Large intestine (tissue), 3 donors: ENCODE measurements at regions not wholly inside any gene's neighbourhood (a gene's known extent, or its start where the extent isn't known, plus 50 kb on each side); places are given as distances from the start of the nearest gene placed in this dataset.

Experiments
- DNase-seq, 2 donors: peaks; one replicate each; pipeline versions ENCODE4 v3.0.0 to v3.0.0-alpha.2; 2013
- H3K27ac ChIP-seq: one replicate; pipeline ENCODE4 v1.5.1; 2013; ENCODE audit warnings: low read length
- H3K27me3 ChIP-seq: 2 replicates; pipeline ENCODE4 v1.6.1; 2013; ENCODE audit warnings: low read length; ENCODE audit not compliant: control insufficient read depth, insufficient read depth
- H3K36me3 ChIP-seq: 2 replicates; pipeline ENCODE4 v1.6.1; 2013; ENCODE audit warnings: low read length; ENCODE audit not compliant: control insufficient read depth, insufficient read depth
- H3K4me1 ChIP-seq: one replicate; pipeline ENCODE4 v1.6.1; 2013; ENCODE audit warnings: low read length; ENCODE audit not compliant: control insufficient read depth, insufficient read depth
- H3K4me3 ChIP-seq: one replicate; pipeline ENCODE4 v1.5.1; 2013; ENCODE audit warnings: low read length
- H3K9me3 ChIP-seq: one replicate; pipeline ENCODE4 v1.6.1; 2013; ENCODE audit warnings: mild to moderate bottlenecking, low read depth, low read length, moderate library complexity; ENCODE audit not compliant: control insufficient read depth
- WGBS: methylation state at CpG from one replicate; pipeline ENCODE4 v1.1.5; 2013; ENCODE audit warnings: low lambda C conversion rate; ENCODE audit not compliant: insufficient coverage; 5-methylcytosine and 5-hydroxymethylcytosine counted together

DNA sequence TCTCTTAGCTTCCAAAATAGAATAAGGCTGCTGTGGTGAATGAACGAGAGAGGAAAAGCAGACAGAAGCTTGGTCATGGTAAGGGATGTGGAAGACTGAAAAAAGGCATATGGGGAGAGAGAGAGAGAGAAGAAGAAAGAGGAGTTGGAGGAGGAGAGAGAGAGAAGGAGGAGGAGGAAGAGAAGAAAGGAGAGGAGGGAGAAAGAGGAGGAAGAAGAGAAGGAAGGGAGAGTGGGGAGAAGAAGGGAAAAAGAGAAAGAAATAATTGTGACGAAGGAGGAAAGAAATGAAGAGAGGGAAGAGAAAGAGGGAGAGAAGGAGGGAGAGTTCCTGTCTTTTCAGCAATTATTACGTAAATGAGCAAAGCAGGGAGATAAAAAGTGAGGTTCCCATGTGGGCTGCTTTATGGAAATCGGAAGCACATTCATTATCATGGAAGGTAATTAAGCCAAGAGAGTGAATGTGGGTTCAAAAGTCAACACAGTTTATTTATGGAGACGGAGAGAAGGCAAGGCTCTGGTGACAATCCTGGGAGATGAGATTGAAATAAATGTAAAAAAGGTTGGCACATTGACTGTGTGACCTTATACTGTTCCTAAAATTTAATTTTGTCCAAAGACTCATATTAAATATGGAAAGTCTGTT lies 611.2 kb downstream of the KIF4B start:
- WGBS = 68% methylated on average over 4 of the region's 5 CpGs
- Histone ChIP-seq H3K4me3 (no peak overlapping the region), H3K4me1 (no peaks in the 10 kb centered on the region), H3K27me3 (no peaks in the 10 kb centered on the region), H3K9me3 (no peaks in the 10 kb centered on the region), H3K27ac (no peak overlapping the region), H3K36me3 (no peaks in the 10 kb centered on the region)
- no peak for DNase-seq

DNA sequence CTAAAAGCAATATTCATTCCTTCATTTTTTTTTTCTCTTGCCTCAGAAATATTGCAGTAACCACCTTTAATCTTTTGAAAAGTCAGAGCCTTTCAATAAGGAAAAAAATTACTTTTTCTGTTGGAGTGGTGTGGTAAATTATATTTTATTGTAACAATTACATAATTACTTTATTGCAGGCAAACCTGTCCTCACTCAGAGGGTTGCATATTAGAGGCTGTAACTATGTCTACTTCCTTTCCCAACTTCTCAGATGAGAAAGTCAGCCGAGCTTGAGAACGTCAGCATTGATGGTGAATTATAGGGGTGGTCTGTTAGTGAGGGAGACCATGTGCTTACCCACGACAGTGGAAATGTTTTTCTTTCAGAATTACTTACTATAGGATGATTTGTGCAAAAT lies 611.8 kb downstream of the KIF4B start:
- 40% methylated on average over 1 of the region's 3 CpGs for WGBS
- H3K4me3 ChIP-seq = no peak overlapping the region
- H3K9me3 ChIP-seq = no peaks in the 10 kb centered on the region
- DNase-seq = no peak
- no peak overlapping the region for H3K27ac ChIP-seq
- H3K4me1 ChIP-seq = no peaks in the 10 kb centered on the region
- no peaks in the 10 kb centered on the region for H3K36me3 ChIP-seq
- no peaks in the 10 kb centered on the region for H3K27me3 ChIP-seq

DNA sequence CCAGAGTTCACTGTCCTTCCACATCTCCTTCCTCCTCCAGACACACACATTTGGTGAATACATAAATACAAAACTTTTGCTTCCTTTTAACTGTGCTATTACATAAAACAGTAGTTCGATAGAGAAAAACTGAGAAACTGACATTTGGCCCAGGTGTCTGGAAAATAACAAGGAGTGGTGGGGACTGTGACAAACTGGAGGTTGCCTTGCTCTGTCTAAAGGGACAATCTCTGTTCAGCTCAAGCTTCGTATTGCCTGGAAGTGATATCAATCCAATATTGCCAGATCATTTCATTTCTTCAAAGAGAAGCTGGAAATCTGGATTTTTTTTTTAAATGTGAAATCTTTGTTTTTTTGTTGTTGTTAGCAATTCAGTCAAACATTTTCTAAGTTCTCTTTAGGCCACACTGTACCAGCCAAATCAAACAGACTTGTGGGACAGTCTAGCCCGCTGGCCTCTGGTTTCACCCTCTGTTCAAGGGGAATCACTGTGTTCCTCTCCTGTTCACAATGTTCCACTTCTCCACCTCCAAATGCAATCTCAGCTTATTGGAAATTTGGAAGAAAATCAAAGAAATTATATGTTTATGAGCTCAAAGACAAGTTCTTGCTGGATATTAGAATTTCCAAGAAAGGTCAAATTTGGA lies 612.5 kb downstream of the KIF4B start:
- Histone ChIP-seq H3K27me3 (no peaks in the 10 kb centered on the region), H3K9me3 (no peaks in the 10 kb centered on the region), H3K27ac (no peak overlapping the region), H3K4me3 (no peak overlapping the region), H3K36me3 (no peaks in the 10 kb centered on the region), H3K4me1 (no peaks in the 10 kb centered on the region)
- WGBS = 60% methylated on average over 2 of the region's 3 CpGs
- DNase-seq = no peak

DNA sequence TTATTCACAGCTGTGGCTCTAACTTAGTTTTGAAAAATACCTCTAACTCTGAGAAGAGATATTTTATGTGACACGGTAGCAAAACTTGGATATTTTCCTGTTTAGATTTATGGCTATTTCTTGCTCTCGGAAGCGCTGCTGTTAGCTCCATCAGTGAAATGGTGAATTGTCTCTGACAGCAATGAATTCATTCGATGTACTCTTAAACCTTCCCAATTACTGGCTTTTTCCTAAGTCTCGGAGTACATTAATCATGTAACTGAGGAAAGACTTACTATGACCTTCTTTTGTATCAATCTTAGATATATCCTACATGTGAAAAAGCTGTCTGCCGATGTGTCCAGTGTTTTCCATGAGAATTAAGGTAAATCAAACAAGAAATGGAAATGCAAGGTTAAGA lies 613.0 kb downstream of the KIF4B start:
- Histone ChIP-seq H3K9me3 (no peaks in the 10 kb centered on the region), H3K27ac (no peak overlapping the region), H3K36me3 (no peaks in the 10 kb centered on the region), H3K27me3 (no peaks in the 10 kb centered on the region), H3K4me1 (no peaks in the 10 kb centered on the region), H3K4me3 (no peak overlapping the region)
- 83% methylated on average over 5 of the region's 6 CpGs for WGBS
- DNase-seq = no peak

DNA sequence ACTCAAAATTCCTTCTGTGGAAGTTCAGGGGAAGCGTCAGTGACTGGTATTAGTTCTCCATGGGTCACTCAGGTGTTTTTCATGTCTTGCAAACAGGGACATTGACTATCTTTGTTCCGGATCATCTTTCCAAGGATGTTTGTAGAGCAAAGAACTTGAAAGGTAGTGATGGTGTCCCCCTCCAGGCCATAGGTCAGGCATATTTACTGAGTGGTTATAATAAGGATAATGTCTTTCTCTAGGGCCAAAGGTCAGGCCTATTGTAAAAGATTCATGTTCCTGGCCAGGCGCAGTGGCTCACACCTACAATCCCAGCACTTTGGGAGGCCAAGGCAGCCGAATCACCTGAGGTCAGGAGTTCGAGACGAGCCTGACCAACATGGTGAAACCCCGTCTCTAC lies 614.8 kb downstream of the KIF4B start:
- H3K4me1 ChIP-seq = no peaks in the 10 kb centered on the region
- no peak overlapping the region for H3K27ac ChIP-seq
- H3K36me3 ChIP-seq = no peaks in the 10 kb centered on the region
- no peaks in the 10 kb centered on the region for H3K27me3 ChIP-seq
- WGBS = no CpG with 5 or more reads among the region's 7 CpGs
- no peak overlapping the region for H3K4me3 ChIP-seq
- no peaks in the 10 kb centered on the region for H3K9me3 ChIP-seq
- no peak for DNase-seq

DNA sequence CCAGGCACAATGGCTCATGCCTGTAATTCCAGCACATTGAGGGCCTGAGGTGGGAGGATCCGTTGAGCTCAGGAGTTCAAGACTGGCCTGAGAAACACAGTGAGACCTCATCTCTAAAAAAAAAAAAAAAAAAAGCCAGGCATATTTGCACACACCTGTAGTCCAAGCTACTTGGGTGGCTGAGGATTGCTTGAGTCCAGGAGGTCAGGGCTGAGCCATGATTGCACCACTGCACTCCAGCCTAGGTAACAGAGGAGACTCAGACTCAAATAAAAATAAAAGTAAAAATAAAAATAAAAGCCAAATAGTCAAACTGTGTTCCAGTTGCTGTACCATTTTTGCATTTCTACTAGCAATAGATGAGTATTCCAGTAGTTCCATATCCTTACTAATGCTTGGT lies 616.0 kb downstream of the KIF4B start:
- no peaks in the 10 kb centered on the region for H3K4me1 ChIP-seq
- no peak overlapping the region for H3K27ac ChIP-seq
- H3K36me3 ChIP-seq = no peaks in the 10 kb centered on the region
- H3K27me3 ChIP-seq = no peaks in the 10 kb centered on the region
- DNase-seq = no peak
- H3K9me3 ChIP-seq = no peaks in the 10 kb centered on the region
- no peak overlapping the region for H3K4me3 ChIP-seq
- no CpG with 5 or more reads among the region's 1 CpG for WGBS

DNA sequence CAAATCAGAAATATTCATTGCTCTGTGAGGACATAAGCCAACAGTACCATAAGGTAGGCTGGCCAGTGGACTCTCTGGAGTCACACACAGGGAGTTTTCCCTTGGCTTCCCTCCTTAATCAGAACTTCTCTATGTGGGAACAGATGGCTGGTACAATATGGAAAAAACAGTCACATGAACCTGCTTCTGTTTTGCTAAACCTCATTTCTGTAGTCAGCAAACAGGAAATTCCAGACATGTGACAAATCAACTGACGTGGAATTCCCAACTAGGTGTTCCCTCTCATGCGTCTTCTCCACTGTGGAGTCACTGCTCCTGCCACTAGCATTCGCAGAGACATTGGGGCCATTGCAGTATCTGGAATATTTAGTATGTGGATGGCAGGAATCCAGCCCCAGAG lies 617.6 kb downstream of the KIF4B start:
- no peaks in the 10 kb centered on the region for H3K9me3 ChIP-seq
- DNase-seq = no peak

DNA sequence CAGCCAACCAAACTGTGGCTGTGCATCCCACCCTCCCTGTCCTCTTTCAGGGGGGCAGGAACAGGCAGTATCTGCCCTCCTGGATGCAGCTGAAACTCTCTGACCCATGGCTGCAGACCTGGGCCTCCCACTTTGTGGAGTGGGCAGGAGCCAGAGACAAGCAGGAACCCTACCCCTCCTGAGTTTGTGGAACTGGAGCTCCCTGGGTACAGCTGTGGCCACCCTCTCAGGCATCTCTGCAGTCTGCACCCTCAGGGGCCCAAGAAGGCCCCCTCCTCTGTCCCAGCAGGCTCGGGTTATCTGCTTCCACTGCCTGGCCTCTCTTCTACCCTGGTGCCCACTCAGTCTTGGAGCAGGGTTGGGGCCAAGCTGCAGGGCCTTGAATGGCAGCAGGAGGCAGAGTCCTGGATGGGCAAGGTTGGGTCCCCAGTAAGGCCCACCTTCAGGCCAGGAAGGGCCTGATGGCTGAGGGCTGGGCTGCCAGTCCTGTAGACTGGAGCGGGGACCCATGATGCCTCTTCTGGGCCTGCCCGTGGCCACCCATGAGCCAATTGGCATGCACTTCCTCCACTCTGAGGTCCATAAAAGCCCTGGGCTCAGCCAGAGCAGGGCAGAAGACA lies 619.9 kb downstream of the KIF4B start:
- Histone ChIP-seq H3K36me3 (no peaks in the 10 kb centered on the region), H3K4me1 (no peaks in the 10 kb centered on the region), H3K27ac (no peak overlapping the region), H3K27me3 (no peaks in the 10 kb centered on the region), H3K4me3 (no peak overlapping the region), H3K9me3 (no peaks in the 10 kb centered on the region)
- no CpG with 5 or more reads among the region's 3 CpGs for WGBS
- no peak for DNase-seq

More for the DNA sequence above, 617.6 kb downstream of the KIF4B start:
- Histone ChIP-seq H3K27ac (no peak overlapping the region), H3K4me1 (no peaks in the 10 kb centered on the region), H3K36me3 (no peaks in the 10 kb centered on the region), H3K4me3 (no peak overlapping the region), H3K27me3 (no peaks in the 10 kb centered on the region)
- WGBS = no CpG with 5 or more reads among the region's 3 CpGs

DNA sequence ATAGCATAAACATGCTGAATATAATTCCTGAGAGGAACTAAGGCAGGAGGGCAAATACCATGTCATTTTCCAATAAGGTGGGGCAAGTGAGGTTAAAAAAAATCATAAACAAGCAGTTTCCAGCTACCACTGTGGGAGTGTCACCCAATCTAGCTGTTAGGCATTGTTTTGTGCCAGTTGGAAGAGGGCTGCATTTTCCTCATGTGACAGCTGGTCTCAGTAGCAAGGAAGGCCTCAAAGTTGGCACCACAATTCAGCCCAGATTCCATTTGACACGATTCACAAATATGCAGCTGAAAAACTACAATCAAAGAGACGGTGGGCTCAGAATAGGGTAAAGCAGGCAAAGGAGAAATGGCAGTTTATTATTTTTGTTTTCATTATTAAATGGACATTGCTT lies 636.1 kb downstream of the KIF4B start:
- H3K4me3 ChIP-seq = no peak overlapping the region
- no peaks in the 10 kb centered on the region for H3K36me3 ChIP-seq
- no peak for DNase-seq
- no peaks in the 10 kb centered on the region for H3K27me3 ChIP-seq
- 100% methylated on average over 1 of the region's 2 CpGs for WGBS
- no peaks in the 10 kb centered on the region for H3K9me3 ChIP-seq
- no peaks in the 10 kb centered on the region for H3K4me1 ChIP-seq
- H3K27ac ChIP-seq = no peak overlapping the region

DNA sequence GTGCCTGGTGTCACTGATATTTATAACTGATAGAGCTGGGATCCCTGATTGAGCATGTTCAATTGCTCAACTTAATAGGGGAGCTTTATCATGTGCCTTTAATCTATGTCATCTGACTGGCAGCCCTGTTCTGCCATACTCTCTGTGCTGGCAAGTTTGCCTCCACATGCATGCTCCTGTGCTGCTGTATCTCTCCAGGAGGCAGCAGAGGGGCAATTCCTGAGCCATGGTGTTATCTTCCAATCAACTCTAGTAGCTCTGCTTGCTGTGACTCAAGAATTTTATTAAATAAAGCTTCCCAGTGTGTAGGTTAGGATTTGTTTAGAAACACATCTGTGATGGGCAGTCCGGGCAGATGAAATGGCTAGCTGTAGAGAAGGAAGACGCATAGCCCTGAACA lies 642.0 kb downstream of the KIF4B start:
- no CpG with 5 or more reads among the region's 2 CpGs for WGBS
- Histone ChIP-seq H3K27me3 (no peaks in the 10 kb centered on the region), H3K4me3 (no peak overlapping the region), H3K9me3 (no peaks in the 10 kb centered on the region), H3K27ac (no peak overlapping the region), H3K4me1 (no peaks in the 10 kb centered on the region), H3K36me3 (no peaks in the 10 kb centered on the region)
- no peak for DNase-seq

DNA sequence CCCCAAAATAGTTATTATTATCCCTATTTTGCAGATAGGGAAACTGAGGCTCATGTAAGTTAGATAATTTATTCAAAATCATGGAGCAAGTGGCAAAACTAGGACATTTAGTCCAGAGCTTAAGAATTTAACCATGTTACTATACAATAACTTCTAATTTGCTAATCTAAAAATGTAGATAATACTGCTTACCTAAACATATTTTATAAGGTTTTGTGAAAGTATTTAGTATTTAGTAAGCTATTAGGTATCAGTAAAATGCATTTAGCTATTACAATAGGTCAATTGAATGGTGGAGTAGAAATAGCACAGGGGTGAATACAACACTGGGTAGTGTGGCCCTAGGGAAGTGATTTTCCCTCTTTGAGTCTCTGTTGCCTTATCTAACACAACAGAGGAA lies 648.3 kb downstream of the KIF4B start:
- no peaks in the 10 kb centered on the region for H3K9me3 ChIP-seq
- no peaks in the 10 kb centered on the region for H3K36me3 ChIP-seq
- no peak overlapping the region for H3K4me3 ChIP-seq
- no peaks in the 10 kb centered on the region for H3K27me3 ChIP-seq
- H3K4me1 ChIP-seq = no peaks in the 10 kb centered on the region
- DNase-seq = no peak
- no peak overlapping the region for H3K27ac ChIP-seq
